ENCODE measurements at regions not wholly inside any gene's neighbourhood (a gene's known extent, or its start where the extent isn't known, plus 50 kb on each side); places are given as distances from the start of the nearest gene placed in this dataset.

DNA sequence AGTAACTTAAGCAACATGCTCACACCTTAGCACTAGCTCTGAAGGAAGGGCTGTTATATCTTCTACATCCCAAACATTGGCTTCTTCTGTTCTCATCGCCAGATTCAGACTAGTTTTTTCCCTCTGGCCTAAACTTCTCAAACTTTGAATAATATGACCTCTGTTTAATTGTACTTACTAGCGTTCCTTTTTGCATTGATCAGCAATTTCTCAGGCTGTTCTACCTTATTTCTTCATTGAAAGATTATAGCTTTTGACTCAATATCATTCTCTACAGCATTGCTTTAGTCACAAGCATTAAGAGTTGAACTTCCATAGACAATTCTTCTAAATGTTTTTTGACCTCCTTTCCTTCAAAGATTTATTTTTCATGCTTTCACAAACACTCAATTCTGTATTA lies 659.2 kb downstream of the PCDH7 start:
- Histone ChIP-seq H3K9me2 (ENCODE audit: insufficient read depth, low read length) (no peaks in the 10 kb centered on the region), H2AFZ (ENCODE audit: low read length) (no peak overlapping the region), H3K9me3 (ENCODE audit: low read length) (no peaks in the 10 kb centered on the region), H3K4me2 (ENCODE audit: low read length) (no peak overlapping the region), H3K36me3 (ENCODE audit: insufficient read depth, low read length) (no peaks in the 10 kb centered on the region), H3K4me1 (ENCODE audit: insufficient read depth, low read length, poor library complexity, severe bottlenecking) (no peaks in the 10 kb centered on the region), H3K27ac (ENCODE audit: low read depth, low read length, poor library complexity, severe bottlenecking) (no peak overlapping the region), H3K4me3 (ENCODE audit: low read depth, low read length, poor library complexity, severe bottlenecking) (no peak overlapping the region), H3K79me2 (ENCODE audit: insufficient read depth, low read depth, low read length) (no peaks in the 10 kb centered on the region), H4K20me1 (ENCODE audit: insufficient read depth, low read length) (no peaks in the 10 kb centered on the region)
- ChIA-PET CTCF (ENCODE audit: unreplicated experiment) (no interaction called here), POLR2A (no interaction called here)
- intact Hi-C loops (cut with micrococcal nuclease; ENCODE audit: unreplicated experiment): no loop called here
- no peak for DNase-seq (ENCODE audit: low spot score)
- TF ChIP-seq, protein P1, sequence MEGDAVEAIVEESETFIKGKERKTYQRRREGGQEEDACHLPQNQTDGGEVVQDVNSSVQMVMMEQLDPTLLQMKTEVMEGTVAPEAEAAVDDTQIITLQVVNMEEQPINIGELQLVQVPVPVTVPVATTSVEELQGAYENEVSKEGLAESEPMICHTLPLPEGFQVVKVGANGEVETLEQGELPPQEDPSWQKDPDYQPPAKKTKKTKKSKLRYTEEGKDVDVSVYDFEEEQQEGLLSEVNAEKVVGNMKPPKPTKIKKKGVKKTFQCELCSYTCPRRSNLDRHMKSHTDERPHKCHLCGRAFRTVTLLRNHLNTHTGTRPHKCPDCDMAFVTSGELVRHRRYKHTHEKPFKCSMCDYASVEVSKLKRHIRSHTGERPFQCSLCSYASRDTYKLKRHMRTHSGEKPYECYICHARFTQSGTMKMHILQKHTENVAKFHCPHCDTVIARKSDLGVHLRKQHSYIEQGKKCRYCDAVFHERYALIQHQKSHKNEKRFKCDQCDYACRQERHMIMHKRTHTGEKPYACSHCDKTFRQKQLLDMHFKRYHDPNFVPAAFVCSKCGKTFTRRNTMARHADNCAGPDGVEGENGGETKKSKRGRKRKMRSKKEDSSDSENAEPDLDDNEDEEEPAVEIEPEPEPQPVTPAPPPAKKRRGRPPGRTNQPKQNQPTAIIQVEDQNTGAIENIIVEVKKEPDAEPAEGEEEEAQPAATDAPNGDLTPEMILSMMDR (conservative IDR thresholded peaks at IDR 0.05; ENCODE audit: low read length): no peak
- TF ChIP-seq EZH2phosphoT487 (IDR thresholded peaks at IDR 0.05; ENCODE audit: borderline replicate concordance, low read depth, low read length): no peak
- BruUV-seq (replicated peaks): no TSS peak

DNA sequence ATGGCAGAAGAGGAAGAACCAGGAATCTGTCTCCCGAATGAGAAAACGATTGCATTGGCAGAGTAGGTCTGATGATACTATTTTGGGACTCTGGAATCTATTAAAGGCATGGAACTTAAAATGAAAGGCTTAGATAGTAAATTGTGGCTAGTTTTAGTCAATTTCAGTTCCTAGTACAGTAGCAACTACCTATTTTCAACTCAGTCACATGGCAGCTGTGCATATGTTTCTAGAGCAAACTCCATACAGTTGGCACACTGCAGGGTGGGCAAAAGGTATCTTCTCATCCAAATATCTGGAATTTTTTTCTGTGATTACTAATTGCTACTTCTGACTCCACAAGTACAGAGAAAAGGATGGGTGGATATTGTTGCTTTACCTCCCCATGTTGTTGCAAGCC lies 663.6 kb downstream of the PCDH7 start:
- no peaks in the 10 kb centered on the region for H3K9me2 ChIP-seq (ENCODE audit: insufficient read depth, low read length)
- H3K27ac ChIP-seq (ENCODE audit: low read depth, low read length, poor library complexity, severe bottlenecking): no peak overlapping the region
- no peaks in the 10 kb centered on the region for H4K20me1 ChIP-seq (ENCODE audit: insufficient read depth, low read length)
- DNase-seq (ENCODE audit: low spot score): no peak
- H3K79me2 ChIP-seq (ENCODE audit: insufficient read depth, low read depth, low read length): no peaks in the 10 kb centered on the region
- H3K4me2 ChIP-seq (ENCODE audit: low read length): no peak overlapping the region
- CTCF ChIA-PET (ENCODE audit: unreplicated experiment): no interaction called here
- no peaks in the 10 kb centered on the region for H3K36me3 ChIP-seq (ENCODE audit: insufficient read depth, low read length)
- no peaks in the 10 kb centered on the region for H3K4me1 ChIP-seq (ENCODE audit: insufficient read depth, low read length, poor library complexity, severe bottlenecking)
- BruUV-seq (replicated peaks): no TSS peak
- H3K9me3 ChIP-seq (ENCODE audit: low read length): no peaks in the 10 kb centered on the region
- intact Hi-C loops (cut with micrococcal nuclease; ENCODE audit: unreplicated experiment): no loop called here
- TF ChIP-seq EZH2phosphoT487 (IDR thresholded peaks at IDR 0.05; ENCODE audit: borderline replicate concordance, low read depth, low read length): no peak
- TF ChIP-seq, protein P1 (conservative IDR thresholded peaks at IDR 0.05; ENCODE audit: low read length): no peak
- POLR2A ChIA-PET: no interaction called here
- H2AFZ ChIP-seq (ENCODE audit: low read length): no peak overlapping the region
- no peak overlapping the region for H3K4me3 ChIP-seq (ENCODE audit: low read depth, low read length, poor library complexity, severe bottlenecking)

DNA sequence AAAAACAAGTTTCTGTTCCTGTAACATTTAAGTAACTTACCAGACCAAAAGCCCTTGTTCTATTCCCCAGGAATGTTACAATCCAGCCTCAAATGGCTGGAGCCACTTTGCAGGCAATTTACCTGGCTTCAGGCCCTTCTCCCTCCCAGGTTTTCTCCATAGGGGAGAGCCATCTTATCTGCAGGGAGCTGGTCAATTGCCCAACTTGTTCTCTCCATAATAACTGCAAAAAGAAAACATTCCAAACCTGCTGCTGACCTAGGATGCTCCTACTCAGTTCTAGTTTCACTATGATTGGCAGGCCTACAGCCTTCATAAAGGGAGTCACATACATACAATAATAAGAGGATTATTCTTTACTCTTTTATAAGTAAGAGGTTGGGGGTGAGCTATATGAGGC lies 670.7 kb downstream of the PCDH7 start:
- BruUV-seq (replicated peaks): no TSS peak
- CTCF ChIA-PET (ENCODE audit: unreplicated experiment): no interaction called here
- TF ChIP-seq EZH2phosphoT487 (IDR thresholded peaks at IDR 0.05; ENCODE audit: borderline replicate concordance, low read depth, low read length): no peak
- TF ChIP-seq, protein P1 (conservative IDR thresholded peaks at IDR 0.05; ENCODE audit: low read length): no peak

More for the DNA sequence above, 670.7 kb downstream of the PCDH7 start:
- no peaks in the 10 kb centered on the region for H3K9me3 ChIP-seq (ENCODE audit: low read length)
- intact Hi-C loops (cut with micrococcal nuclease; ENCODE audit: unreplicated experiment): no loop called here
- H3K4me3 ChIP-seq (ENCODE audit: low read depth, low read length, poor library complexity, severe bottlenecking): no peak overlapping the region
- H3K9me2 ChIP-seq (ENCODE audit: insufficient read depth, low read length): no peaks in the 10 kb centered on the region
- no peak overlapping the region for H3K4me2 ChIP-seq (ENCODE audit: low read length)
- no peaks in the 10 kb centered on the region for H3K36me3 ChIP-seq (ENCODE audit: insufficient read depth, low read length)
- H2AFZ ChIP-seq (ENCODE audit: low read length): no peak overlapping the region
- DNase-seq (ENCODE audit: low spot score): no peak
- H3K27ac ChIP-seq (ENCODE audit: low read depth, low read length, poor library complexity, severe bottlenecking): no peak overlapping the region
- POLR2A ChIA-PET: interaction anchor here (0.6 kb wide), 1 partner anchor 22 kb away, joined by 4 read pairs; no protein-coding TSS in a partner anchor
- no peaks in the 10 kb centered on the region for H4K20me1 ChIP-seq (ENCODE audit: insufficient read depth, low read length)
- no peaks in the 10 kb centered on the region for H3K79me2 ChIP-seq (ENCODE audit: insufficient read depth, low read depth, low read length)
- H3K4me1 ChIP-seq (ENCODE audit: insufficient read depth, low read length, poor library complexity, severe bottlenecking): no peaks in the 10 kb centered on the region
